ENCODE measurements at regions not wholly inside any gene's neighbourhood (a gene's known extent, or its start where the extent isn't known, plus 50 kb on each side); places are given as distances from the start of the nearest gene placed in this dataset.

- no peak overlapping the region for H3K27ac ChIP-seq (ENCODE audit: low read depth in 1 of 2, low read length in 2 of 2)
- no peaks in the 10 kb centered on the region for H3K27me3 Mint-ChIP-seq
These were observed 235.6 kb upstream of the CSNK1A1L start for GRCh38 chr13:37340901-37341670.

GRCh38 chr13:37339386-37339735 lies 233.9 kb upstream of the CSNK1A1L start:
- DNase-seq (no peak), ATAC-seq (ENCODE audit: poor library complexity) (no peak)
- Histone ChIP-seq H3K36me3 (ENCODE audit: insufficient read depth, low read length) (no peaks in the 10 kb centered on the region), H3K4me3 (ENCODE audit: low read length) (no peak overlapping the region), H3K27me3 (ENCODE audit: control insufficient read depth in 1 of 2, insufficient read depth in 2 of 2, low read length in 2 of 2) (no peaks in the 10 kb centered on the region), H3K9me3 (ENCODE audit: control insufficient read depth in 1 of 2, insufficient read depth in 1 of 2, low read length in 2 of 2) (peaks cover 0 to 15% of the 10 kb centered on the region in 2 experiments), H3K4me1 (ENCODE audit: insufficient read depth, low read length) (no peaks in the 10 kb centered on the region), H3K27ac (ENCODE audit: low read depth in 1 of 2, low read length in 2 of 2) (no peak overlapping the region)
- ChIA-PET POLR2A (no interaction called here), CTCF (no interaction called here)
- no peak overlapping the region for H3K27ac Mint-ChIP-seq
- no peak for TF ChIP-seq CTCF (IDR thresholded peaks at IDR 0.05)
- intact Hi-C loops (cut with DNase I, micrococcal nuclease): no loop called here
- no peaks in the 10 kb centered on the region for H3K9me3 Mint-ChIP-seq
- H3K4me3 Mint-ChIP-seq: no peak overlapping the region
- H3K4me1 Mint-ChIP-seq (ENCODE audit: low read depth): no peaks in the 10 kb centered on the region
- H3K27me3 Mint-ChIP-seq: no peaks in the 10 kb centered on the region
- no peaks in the 10 kb centered on the region for H3K36me3 Mint-ChIP-seq (ENCODE audit: low read depth)

More at GRCh38 chr13:37340901-37341670, 235.6 kb upstream of the CSNK1A1L start:
- Mint-ChIP-seq H3K4me3 (no peak overlapping the region), H3K9me3 (no peaks in the 10 kb centered on the region), H3K4me1 (ENCODE audit: low read depth) (no peaks in the 10 kb centered on the region), H3K27ac (no peak overlapping the region), H3K36me3 (ENCODE audit: low read depth) (no peaks in the 10 kb centered on the region)
- no peaks in the 10 kb centered on the region for H3K36me3 ChIP-seq (ENCODE audit: insufficient read depth, low read length)
- DNase-seq (no peak), ATAC-seq (ENCODE audit: poor library complexity) (no peak)
- H3K9me3 ChIP-seq (ENCODE audit: control insufficient read depth in 1 of 2, insufficient read depth in 1 of 2, low read length in 2 of 2): peaks cover 0 to 15% of the 10 kb centered on the region in 2 experiments
- intact Hi-C loops (cut with DNase I, micrococcal nuclease): no loop called here
- TF ChIP-seq CTCF (IDR thresholded peaks at IDR 0.05): no peak
- no peaks in the 10 kb centered on the region for H3K27me3 ChIP-seq (ENCODE audit: control insufficient read depth in 1 of 2, insufficient read depth in 2 of 2, low read length in 2 of 2)
- POLR2A ChIA-PET: no interaction called here
- CTCF ChIA-PET: no interaction called here
- no peak overlapping the region for H3K4me3 ChIP-seq (ENCODE audit: low read length)
- H3K4me1 ChIP-seq (ENCODE audit: insufficient read depth, low read length): no peaks in the 10 kb centered on the region

- no peak overlapping the region for H3K4me3 ChIP-seq (ENCODE audit: low read length)
- ATAC-seq (ENCODE audit: poor library complexity) (no peak), DNase-seq (no peak)
- no peaks in the 10 kb centered on the region for H3K27me3 ChIP-seq (ENCODE audit: control insufficient read depth in 1 of 2, insufficient read depth in 2 of 2, low read length in 2 of 2)
- Mint-ChIP-seq H3K27ac (no peak overlapping the region), H3K9me3 (no peaks in the 10 kb centered on the region), H3K36me3 (ENCODE audit: low read depth) (no peaks in the 10 kb centered on the region), H3K4me3 (no peak overlapping the region), H3K4me1 (ENCODE audit: low read depth) (no peaks in the 10 kb centered on the region), H3K27me3 (no peaks in the 10 kb centered on the region)
- H3K36me3 ChIP-seq (ENCODE audit: insufficient read depth, low read length): no peaks in the 10 kb centered on the region
- no peak overlapping the region for H3K27ac ChIP-seq (ENCODE audit: low read depth in 1 of 2, low read length in 2 of 2)
- no peak for TF ChIP-seq CTCF (IDR thresholded peaks at IDR 0.05)
- H3K4me1 ChIP-seq (ENCODE audit: insufficient read depth, low read length): no peaks in the 10 kb centered on the region
- H3K9me3 ChIP-seq (ENCODE audit: control insufficient read depth in 1 of 2, insufficient read depth in 1 of 2, low read length in 2 of 2): peaks cover 0 to 15% of the 10 kb centered on the region in 2 experiments
- CTCF ChIA-PET: no interaction called here
- POLR2A ChIA-PET: no interaction called here
- intact Hi-C loops (cut with DNase I, micrococcal nuclease): no loop called here
These were observed 233.4 kb upstream of the CSNK1A1L start for GRCh38 chr13:37338726-37339385.
